Hematopoietic multipotent progenitor cell (in vitro differentiated cells): ENCODE measurements at regions not wholly inside any gene's neighbourhood (a gene's known extent, or its start where the extent isn't known, plus 50 kb on each side); places are given as distances from the start of the nearest gene placed in this dataset.
"Not testable (repeated sequence)": the region's sequence is repeated elsewhere in the genome, so short reads cannot be mapped to it uniquely, and the experiment has no call there.

Experiments used
- DNase-seq, 3 donors: peaks; one replicate each; pipeline ENCODE4 v3.0.0-alpha.2; 2011 to 2015; ENCODE audit warnings: low read depth in 2 of 3, low spot score in 2 of 3

DNA sequence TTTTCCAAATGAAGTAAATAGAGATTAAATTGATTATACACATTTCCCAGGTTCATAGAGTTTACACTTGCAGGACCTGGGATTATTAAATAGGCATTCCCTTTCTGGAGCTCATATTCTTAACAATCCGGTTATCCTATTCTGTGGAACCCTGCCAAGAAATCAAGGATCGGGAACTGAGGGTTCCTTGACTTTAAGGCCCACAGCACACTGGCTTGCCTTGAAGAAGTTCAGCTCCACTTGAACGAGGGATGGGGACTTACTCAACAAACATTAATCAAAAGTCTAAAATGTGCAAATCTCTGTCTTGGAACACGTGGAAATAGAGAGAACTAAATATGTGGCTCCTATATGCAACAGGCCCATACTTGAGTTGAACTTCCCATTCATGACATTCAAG lies 142.3 kb upstream of the RGPD4 start:
- DNase-seq, result no peak

DNA sequence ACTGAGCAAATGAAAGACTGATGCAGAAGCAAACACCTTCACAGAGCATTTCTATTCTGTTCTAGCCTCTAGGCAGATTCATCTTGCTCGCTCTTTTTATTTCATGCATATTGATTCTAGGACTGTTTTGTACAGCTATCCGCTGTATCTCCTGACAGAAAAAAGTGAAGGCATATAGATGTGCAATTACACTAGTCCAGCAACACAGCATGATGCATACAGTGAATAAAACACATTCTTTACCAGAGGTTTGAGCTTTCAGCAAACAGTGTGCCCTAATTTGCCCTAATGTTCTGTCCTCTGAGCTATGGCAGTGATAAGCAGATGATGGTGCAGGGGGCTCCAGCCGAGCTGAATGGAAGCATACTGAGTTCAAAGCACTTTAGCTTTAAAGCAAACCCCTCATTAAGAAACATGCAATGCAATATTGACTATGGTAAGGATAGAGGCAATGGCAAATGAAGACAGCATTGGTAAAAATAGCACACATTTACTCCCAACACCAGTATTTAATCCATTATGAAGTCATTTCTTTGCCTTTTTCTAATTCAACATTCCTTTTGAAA lies 141.2 kb upstream of the RGPD4 start:
- DNase-seq, result no peak

- DNase-seq, result no peak
Measured at GRCh38 chr2:107687073-107687472, 139.6 kb upstream of the RGPD4 start.

DNA sequence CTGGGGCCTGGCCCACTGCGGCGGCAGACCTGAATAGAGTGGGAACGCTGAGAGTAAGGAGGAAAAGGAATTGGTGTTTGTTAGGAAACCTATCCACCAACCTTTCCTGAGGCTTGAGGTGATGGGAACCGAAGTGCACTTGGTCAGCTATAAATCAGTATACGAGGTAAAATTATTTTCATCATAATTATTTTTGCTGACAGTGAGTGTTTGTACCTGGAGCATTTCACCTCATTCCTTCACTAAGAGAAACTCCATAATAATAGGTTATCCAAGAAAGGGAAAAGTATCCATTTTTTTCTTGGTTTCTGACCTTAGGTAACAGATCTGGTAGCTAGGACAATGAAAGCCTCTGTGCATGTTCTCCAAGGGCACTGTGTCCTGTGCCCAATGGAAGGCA lies 138.6 kb upstream of the RGPD4 start:
- no peak for DNase-seq

DNA sequence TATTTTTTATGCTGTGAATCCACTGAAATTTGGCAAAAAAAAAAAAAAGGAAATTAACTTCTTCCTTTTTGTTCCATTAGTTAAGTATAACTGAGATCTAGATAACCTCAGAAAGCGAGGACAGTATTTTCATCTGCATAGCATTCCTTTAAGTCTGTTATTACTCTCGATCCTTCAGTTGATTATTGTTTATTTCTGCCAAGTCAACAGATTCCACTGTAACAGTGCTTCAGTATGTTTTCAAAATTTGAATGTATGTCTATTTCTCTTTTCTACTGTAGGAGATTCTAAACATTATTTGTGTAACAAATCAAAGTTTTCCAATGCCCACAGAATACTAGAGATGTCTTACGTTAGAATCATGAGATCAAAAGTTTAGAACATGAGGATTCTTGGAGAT lies 133.1 kb upstream of the RGPD4 start:
- no peak for DNase-seq

GRCh38 chr2:107694667-107695066 lies 132.0 kb upstream of the RGPD4 start:
- DNase-seq, result no peak

GRCh38 chr2:107697385-107697784 lies 129.3 kb upstream of the RGPD4 start:
- DNase-seq, result no peak

- no peak for DNase-seq
Measured at GRCh38 chr2:107698861-107699260, 127.8 kb upstream of the RGPD4 start.

GRCh38 chr2:107700073-107700472 lies 126.6 kb upstream of the RGPD4 start:
- DNase-seq, result no peak

DNA sequence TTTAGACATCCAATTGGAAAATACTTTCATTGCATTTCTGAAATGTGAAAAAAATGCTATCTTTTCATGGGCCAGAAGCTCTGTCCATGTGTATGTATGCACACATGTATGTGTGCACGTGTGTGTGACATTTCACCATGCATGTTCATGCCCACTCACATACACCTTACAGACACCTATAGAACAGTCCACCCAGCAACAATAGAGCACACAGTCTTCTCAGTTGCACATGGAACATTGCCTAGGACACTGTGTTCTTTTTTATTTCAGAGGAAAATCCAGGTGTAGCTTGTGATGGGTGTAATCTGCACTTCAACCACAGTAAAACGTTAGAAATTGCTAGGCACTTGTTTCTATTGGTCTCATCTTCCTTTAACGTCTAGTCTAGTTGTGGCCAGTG lies 114.8 kb upstream of the RGPD4 start:
- no peak for DNase-seq

DNA sequence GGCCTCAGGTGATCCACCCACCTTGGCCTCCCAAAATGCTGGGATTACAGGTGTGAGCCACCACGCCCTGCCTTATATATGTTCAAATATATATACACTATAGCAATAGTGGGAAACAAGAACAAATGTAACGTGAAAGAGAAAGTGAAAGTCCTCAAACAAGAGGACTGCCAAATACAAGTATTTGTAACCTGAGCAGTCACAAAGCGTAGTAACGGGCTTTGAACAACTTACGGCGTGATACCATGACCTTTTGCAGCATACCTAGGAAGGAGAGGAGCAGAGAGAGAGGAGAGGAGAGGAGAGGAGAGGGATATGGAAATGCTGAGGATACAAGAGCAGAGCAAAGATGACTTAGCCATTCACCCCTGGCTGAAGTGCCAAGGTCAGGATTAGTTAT lies 113.8 kb upstream of the RGPD4 start:
- DNase-seq, result peak in 2 of 3 donors; percentile 14 to 56

- DNase-seq, result no peak
Measured at GRCh38 chr2:107717661-107718060, 109.0 kb upstream of the RGPD4 start.

- DNase-seq, result no peak
Measured at GRCh38 chr2:107719141-107719540, 107.6 kb upstream of the RGPD4 start.

DNA sequence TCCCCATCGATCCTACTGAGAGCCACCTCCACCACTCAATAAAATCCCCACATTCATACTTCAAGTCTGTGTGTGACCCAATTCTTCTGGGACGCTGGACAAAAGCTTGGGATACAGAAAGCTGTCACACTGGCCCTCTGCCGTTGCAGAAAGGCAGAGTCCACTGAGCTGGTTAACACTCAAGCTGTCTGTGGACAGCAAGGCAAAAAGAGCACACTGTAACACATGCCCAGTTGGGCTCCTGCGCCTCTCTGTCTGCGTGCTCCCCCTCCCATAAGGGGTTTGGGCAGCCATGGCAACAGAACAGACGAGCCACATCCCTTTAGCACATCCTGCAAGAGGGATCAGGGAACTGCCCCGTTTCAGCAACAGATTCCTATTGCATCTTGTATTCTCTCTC lies 106.9 kb upstream of the RGPD4 start:
- DNase-seq, result no peak

DNA sequence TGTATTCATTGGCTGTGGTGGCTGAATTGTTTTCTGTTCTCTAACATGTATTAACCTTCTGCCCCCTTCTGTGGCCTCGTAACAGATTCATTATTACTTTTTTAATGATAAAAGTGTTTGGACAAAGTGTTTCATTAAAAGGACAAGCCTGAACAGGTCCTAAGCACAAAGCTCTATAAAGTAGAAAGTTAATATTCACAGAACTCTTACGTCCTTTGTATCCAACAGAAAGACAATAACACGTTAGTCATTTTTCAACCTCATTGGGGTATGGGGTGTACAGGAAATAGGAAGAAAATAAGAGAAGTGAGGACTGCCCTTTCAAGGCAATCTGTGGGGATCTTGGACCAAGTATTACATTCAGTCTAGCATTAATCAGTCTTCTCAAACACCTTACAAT lies 105.5 kb upstream of the RGPD4 start:
- no peak for DNase-seq

DNA sequence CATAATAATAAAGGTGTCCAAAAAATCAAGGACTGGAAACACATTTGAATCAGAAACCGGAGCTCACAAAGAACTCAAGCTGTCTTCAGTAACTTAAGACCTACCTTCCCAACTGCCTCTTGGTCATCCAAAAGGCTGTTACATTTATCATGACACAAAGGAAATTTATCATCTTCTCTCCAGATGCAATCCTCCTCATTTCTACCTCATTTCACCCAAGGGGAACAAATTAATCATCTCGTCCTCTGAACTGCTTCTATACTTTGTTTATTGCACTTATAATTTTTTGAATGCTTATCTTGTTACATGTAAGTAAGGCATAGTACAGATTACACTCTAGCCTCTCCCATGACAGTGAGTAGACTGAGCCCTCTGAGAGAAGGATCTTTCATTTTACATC lies 105.1 kb upstream of the RGPD4 start:
- DNase-seq, result no peak

DNA sequence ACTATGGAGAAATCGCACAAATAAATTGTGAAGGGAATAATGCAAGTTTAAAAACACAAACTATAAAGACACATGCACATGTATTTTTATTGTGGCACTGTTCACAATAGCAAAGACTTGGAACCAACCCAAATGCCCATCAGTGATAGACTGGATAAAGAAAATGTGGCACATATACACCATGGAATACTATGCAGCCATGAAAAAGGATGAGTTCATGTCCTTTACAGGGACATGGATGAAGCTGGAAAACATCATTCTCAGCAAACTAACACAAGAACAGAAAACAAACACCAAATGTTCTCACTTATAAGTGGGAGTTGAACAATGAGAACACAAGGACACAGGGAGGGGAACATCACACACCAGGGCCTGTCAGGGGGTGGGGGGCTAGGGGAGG lies 100.9 kb upstream of the RGPD4 start:
- DNase-seq, result not testable (repeated sequence)

DNA sequence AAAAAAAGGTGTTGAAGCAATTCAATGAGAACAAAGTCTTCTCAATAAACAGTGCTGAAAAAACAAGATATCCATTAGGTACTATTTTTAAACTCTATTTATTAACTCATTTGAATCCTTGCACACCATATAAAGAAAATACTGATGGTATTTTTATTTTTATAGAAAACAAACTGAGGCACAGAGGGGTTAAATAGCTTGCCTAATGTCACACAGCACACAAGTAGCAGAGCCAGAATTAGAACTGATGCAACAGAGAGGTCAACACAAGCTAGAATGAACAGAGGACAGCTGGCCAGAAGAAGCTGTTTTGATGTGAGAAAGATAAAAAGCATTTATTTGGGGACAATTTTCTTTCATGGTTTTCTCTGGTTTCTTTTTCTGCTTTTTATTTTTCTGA lies 99.4 kb upstream of the RGPD4 start:
- DNase-seq, result no peak

DNA sequence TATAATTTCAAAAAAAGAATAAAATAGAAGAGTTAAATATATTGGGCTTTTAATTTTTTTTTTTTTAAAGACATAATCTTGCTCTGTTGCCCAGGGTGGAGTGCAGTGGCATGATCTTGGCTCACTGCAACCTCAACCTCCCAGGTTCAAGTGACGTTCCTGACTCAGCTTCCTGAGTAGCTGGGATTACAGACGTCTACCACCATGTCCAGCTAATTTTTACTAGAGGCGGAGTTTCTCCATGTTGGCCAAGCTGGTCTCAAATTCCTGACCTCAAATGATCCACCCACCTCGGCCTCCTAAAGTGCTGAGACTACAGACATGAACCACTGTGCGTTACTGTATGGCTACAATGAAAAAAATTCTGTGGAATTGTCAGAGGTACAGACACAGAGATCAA lies 98.1 kb upstream of the RGPD4 start:
- DNase-seq, result no peak

- no peak for DNase-seq
Measured at GRCh38 chr2:107729440-107729839, 97.3 kb upstream of the RGPD4 start.

- peak in 1 of 3 donors; percentile 18 for DNase-seq
Measured at GRCh38 chr2:107730898-107731297, 95.8 kb upstream of the RGPD4 start.

DNA sequence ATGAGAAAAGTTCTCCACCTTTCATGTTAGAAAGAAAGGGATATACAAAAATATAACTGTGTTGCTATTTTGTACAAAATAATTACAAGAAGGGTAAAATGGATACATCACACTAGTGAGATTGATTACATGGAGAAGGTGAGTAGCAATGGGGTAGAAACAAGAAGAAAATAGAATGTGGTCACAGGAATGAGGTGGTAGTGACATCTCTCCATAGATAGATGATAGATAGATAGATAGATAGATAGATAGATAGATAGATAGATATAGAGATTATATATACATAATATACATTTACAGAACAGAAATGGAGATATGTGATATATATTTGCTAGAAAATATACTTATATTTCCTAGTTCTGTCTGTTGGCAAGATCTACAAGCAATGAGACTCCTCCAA lies 95.3 kb upstream of the RGPD4 start:
- DNase-seq, result no peak

- DNase-seq, result no peak
Measured at GRCh38 chr2:107735201-107735600, 91.5 kb upstream of the RGPD4 start.

DNA sequence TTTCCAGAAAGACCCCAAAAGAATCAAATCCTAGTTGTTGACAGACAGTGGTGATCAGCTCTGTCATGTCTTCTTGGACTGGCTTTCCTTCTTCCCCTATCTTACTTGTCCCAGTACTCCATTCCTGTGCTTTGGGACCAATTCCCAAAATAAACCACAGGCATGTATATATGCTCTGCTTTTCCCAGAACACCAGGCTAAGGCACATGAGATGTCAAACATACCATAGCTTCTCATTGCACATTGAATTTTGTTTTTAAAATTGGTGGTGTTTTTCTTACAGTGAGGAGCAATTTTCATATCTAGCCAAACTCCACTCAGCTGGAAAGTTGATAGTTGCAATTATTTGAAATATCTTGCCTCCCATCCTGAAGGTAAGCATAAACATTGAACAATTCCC lies 88.9 kb upstream of the RGPD4 start:
- no peak for DNase-seq
